ENCODE measurements at regions not wholly inside any gene's neighbourhood (a gene's known extent, or its start where the extent isn't known, plus 50 kb on each side); places are given as distances from the start of the nearest gene placed in this dataset.

DNA sequence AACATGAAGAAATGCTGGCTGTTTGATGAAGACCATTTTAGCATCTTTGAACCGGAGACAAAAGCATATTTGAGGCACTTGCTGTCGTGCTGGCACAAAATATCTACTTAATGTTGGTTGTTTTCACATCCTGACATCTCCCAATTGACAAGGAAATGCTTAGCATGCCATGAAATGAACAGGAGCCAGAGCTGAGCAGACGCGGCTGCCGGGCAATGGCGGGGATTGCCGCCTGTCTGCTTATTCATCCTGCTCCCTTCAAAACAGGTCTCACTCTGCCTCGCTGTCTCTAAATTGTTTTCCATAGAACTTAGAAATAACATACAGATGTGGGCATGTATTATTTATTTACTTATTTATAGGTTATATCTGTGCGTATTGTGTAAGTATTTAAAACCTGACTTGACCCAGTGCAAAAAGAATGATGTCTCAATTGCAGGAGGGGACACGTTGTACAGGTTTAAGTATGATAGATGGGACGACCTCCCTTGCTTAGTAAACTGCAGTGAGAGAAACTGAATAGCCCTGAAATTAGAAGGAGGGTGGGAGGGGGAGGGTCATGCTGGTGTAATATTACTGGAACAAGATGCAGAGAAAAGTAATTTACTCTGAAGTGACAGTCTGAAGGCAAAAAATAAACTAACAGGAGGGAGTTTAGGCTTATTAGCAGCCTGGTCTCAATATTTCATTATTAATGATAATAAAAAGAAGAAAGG is 590.4 kb upstream of the PLXNA2 start:
- H3K27ac ChIP-seq: no peak overlapping the region
- no peaks in the 10 kb centered on the region for H3K9me3 ChIP-seq
- TF ChIP-seq POLR2A (IDR thresholded peaks at IDR 0.05) (no peak), EP300 (IDR thresholded peaks at IDR 0.05; ENCODE audit: low read depth) (no peak)
- H3K36me3 ChIP-seq: no peaks in the 10 kb centered on the region
- H3K4me3 ChIP-seq: no peak overlapping the region
- in situ Hi-C loops (cut with MboI; ENCODE audit: low pct_ligation_motif_present in 1 of 4, low pct_unique_long_range_greater_than_20kb in 1 of 4, low sequenced_read_pairs in 3 of 4) (no loop called here), intact Hi-C loops (cut with DNase I; ENCODE audit: low total_unique reads) (no loop called here)
- H3K4me1 ChIP-seq: no peaks in the 10 kb centered on the region
- DNase-seq: no peak
- no peaks in the 10 kb centered on the region for H3K27me3 ChIP-seq
- 37 to 50% methylated on average over 11 of the region's 11 CpGs for WGBS, 2 donors (ENCODE audit: low coverage in 1 of 2)

DNA sequence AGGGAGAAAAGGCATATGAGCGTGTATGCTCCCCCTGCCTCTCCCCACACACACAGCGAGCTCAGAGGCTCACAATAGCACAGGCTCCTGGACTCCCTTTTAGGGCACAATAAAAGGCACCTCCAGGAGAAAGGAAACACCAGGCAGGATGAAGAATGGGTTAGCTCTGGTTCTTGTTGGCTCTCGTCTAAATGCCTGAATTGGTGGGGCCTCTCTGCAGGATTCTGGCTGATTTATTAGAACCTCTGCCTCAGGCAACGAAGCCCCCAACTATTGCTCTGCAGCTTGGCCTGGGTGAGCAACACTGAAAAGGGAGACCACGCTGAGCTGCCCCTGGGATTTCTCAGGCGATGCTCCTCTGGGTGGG is 590.9 kb upstream of the PLXNA2 start:
- H3K4me3 ChIP-seq: no peak overlapping the region

DNA sequence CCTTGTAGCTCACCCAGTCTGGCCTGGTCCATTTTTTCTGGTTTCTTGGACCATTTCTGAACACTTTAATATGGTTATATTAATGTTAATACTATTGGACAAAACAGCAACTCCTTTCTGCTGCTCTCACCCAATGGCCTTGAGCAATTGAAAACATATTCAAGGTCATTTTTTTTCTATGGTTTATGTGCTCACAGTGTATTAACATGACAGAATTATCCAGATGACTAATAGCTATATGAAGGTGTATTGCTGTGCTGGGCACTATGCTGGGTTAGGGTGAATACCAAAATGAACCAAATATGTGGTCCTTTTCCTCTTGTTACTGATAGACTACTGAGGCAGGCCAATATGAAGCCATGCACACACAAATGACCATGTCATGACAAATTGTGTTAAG is 591.6 kb upstream of the PLXNA2 start:
- H3K27ac ChIP-seq: no peak overlapping the region
- in situ Hi-C loops (cut with MboI; ENCODE audit: low pct_ligation_motif_present in 1 of 4, low pct_unique_long_range_greater_than_20kb in 1 of 4, low sequenced_read_pairs in 3 of 4): no loop called here
- DNase-seq: no peak
- intact Hi-C loops (cut with DNase I; ENCODE audit: low total_unique reads): no loop called here
- TF ChIP-seq POLR2A (IDR thresholded peaks at IDR 0.05) (no peak), POLR2AphosphoS5 (IDR thresholded peaks at IDR 0.05) (no peak), EP300 (IDR thresholded peaks at IDR 0.05; ENCODE audit: low read depth) (no peak)
- TF ChIP-seq, protein P1, sequence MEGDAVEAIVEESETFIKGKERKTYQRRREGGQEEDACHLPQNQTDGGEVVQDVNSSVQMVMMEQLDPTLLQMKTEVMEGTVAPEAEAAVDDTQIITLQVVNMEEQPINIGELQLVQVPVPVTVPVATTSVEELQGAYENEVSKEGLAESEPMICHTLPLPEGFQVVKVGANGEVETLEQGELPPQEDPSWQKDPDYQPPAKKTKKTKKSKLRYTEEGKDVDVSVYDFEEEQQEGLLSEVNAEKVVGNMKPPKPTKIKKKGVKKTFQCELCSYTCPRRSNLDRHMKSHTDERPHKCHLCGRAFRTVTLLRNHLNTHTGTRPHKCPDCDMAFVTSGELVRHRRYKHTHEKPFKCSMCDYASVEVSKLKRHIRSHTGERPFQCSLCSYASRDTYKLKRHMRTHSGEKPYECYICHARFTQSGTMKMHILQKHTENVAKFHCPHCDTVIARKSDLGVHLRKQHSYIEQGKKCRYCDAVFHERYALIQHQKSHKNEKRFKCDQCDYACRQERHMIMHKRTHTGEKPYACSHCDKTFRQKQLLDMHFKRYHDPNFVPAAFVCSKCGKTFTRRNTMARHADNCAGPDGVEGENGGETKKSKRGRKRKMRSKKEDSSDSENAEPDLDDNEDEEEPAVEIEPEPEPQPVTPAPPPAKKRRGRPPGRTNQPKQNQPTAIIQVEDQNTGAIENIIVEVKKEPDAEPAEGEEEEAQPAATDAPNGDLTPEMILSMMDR (IDR thresholded peaks at IDR 0.05): no peak
- no peaks in the 10 kb centered on the region for H3K27me3 ChIP-seq
- no peaks in the 10 kb centered on the region for H3K4me1 ChIP-seq
- no peaks in the 10 kb centered on the region for H3K36me3 ChIP-seq
- H3K9me3 ChIP-seq: no peaks in the 10 kb centered on the region
- H3K4me3 ChIP-seq: no peak overlapping the region

More for the DNA sequence above, 590.9 kb upstream of the PLXNA2 start:
- DNase-seq: no peak
- Histone ChIP-seq H3K27me3 (no peaks in the 10 kb centered on the region), H3K9me3 (no peaks in the 10 kb centered on the region), H3K36me3 (no peaks in the 10 kb centered on the region), H3K27ac (no peak overlapping the region), H3K4me1 (no peaks in the 10 kb centered on the region)
- no peak for TF ChIP-seq POLR2A (IDR thresholded peaks at IDR 0.05)
- TF ChIP-seq POLR2AphosphoS5 (IDR thresholded peaks at IDR 0.05): no peak
- no peak for TF ChIP-seq EP300 (IDR thresholded peaks at IDR 0.05; ENCODE audit: low read depth)
- TF ChIP-seq, protein P1 (IDR thresholded peaks at IDR 0.05): no peak
- intact Hi-C loops (cut with DNase I; ENCODE audit: low total_unique reads) (no loop called here), in situ Hi-C loops (cut with MboI; ENCODE audit: low pct_ligation_motif_present in 1 of 4, low pct_unique_long_range_greater_than_20kb in 1 of 4, low sequenced_read_pairs in 3 of 4) (no loop called here)
- 73 to 77% methylated on average over 3 to 6 of the region's 6 CpGs for WGBS, 2 donors (ENCODE audit: low coverage in 1 of 2)

DNA sequence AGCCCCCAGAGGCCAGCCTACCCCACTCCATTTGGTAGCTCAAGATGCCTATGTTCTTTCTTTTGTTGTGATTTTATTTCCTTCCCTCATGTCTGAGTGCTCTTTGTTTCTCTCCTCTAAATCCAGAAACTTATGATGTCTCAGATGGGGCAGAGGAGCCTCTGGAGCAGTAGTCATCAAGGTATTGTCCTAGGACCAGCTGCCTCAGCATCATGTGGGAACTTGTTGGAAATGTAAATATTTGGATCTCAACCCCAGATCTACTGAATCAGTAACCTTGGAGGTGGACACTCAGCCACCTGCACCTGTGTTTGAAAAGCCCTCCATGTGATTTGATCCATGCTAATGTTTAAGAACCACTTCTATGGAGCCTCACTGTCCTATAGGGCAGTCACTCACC is 593.1 kb upstream of the PLXNA2 start:
- Histone ChIP-seq H3K27ac (no peak overlapping the region), H3K4me1 (no peaks in the 10 kb centered on the region), H3K4me3 (no peak overlapping the region), H3K9me3 (no peaks in the 10 kb centered on the region), H3K27me3 (no peaks in the 10 kb centered on the region), H3K36me3 (no peaks in the 10 kb centered on the region)
- no peak for DNase-seq
- intact Hi-C loops (cut with DNase I; ENCODE audit: low total_unique reads): no loop called here
- no peak for TF ChIP-seq EP300 (IDR thresholded peaks at IDR 0.05; ENCODE audit: low read depth)
- TF ChIP-seq POLR2A (IDR thresholded peaks at IDR 0.05): no peak
- in situ Hi-C loops (cut with MboI; ENCODE audit: low pct_ligation_motif_present in 1 of 4, low pct_unique_long_range_greater_than_20kb in 1 of 4, low sequenced_read_pairs in 3 of 4): no loop called here

DNA sequence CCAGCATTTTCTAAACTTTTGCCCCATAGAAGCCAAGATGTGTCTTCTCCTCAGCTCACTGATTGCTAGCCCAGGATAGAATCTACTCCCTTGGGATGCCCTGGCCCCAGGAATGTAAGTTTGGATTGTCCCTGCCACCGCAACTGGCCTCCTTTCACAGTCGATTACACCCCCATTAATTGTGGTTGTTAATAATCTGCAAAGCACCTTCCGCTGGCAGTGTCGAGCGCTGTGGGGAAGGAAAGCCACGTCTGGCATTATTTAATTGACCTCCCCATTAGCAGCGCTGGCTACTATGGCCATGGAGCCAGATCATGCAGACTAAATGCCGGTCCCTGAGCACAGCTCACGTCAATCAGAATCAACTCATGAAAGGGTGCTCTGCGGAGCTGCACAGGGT is 597.3 kb upstream of the PLXNA2 start:
- no peak for DNase-seq
- WGBS, 2 donors (ENCODE audit: low coverage in 1 of 2): 85 to 90% methylated on average over 5 to 10 of the region's 10 CpGs
- Histone ChIP-seq H3K27ac (no peak overlapping the region), H3K27me3 (no peaks in the 10 kb centered on the region), H3K36me3 (no peaks in the 10 kb centered on the region), H3K9me3 (no peaks in the 10 kb centered on the region), H3K4me1 (no peaks in the 10 kb centered on the region), H3K4me3 (no peak overlapping the region)
- intact Hi-C loops (cut with DNase I; ENCODE audit: low total_unique reads) (no loop called here), in situ Hi-C loops (cut with MboI; ENCODE audit: low pct_ligation_motif_present in 1 of 4, low pct_unique_long_range_greater_than_20kb in 1 of 4, low sequenced_read_pairs in 3 of 4) (no loop called here)
- no peak for TF ChIP-seq EP300 (IDR thresholded peaks at IDR 0.05; ENCODE audit: low read depth)
- no peak for TF ChIP-seq POLR2AphosphoS5 (IDR thresholded peaks at IDR 0.05)
- no peak for TF ChIP-seq POLR2A (IDR thresholded peaks at IDR 0.05)

DNA sequence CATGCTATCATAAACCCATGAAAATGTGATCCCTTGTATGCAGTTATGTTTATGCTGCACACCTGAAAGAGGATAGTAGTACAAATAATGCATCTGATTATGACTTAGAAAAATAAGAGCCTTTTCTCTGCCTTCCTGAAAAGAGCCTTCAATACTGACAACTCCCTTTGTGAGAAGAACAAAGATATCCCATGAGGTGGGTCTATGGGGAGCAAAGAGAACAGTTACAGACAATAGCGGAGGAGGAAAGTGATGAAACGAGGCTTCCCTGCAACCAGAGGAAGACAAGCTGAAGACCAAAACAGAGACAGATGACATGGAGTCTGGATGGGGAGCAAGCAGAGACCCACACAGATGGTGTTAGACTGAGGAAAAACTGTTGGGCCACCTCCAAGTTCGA is 598.3 kb upstream of the PLXNA2 start:
- no peak overlapping the region for H3K4me3 ChIP-seq
- no peaks in the 10 kb centered on the region for H3K9me3 ChIP-seq
- H3K36me3 ChIP-seq: no peaks in the 10 kb centered on the region
- no peak for DNase-seq
- no peak overlapping the region for H3K27ac ChIP-seq
- intact Hi-C loops (cut with DNase I; ENCODE audit: low total_unique reads) (no loop called here), in situ Hi-C loops (cut with MboI; ENCODE audit: low pct_ligation_motif_present in 1 of 4, low pct_unique_long_range_greater_than_20kb in 1 of 4, low sequenced_read_pairs in 3 of 4) (no loop called here)
- 81 to 84% methylated on average over 3 of the region's 3 CpGs for WGBS, 2 donors (ENCODE audit: low coverage in 1 of 2)
- no peaks in the 10 kb centered on the region for H3K4me1 ChIP-seq
- TF ChIP-seq POLR2AphosphoS5 (IDR thresholded peaks at IDR 0.05): no peak
- TF ChIP-seq, protein P1 (IDR thresholded peaks at IDR 0.05): no peak
- TF ChIP-seq EP300 (IDR thresholded peaks at IDR 0.05; ENCODE audit: low read depth): no peak
- no peak for TF ChIP-seq POLR2A (IDR thresholded peaks at IDR 0.05)
- H3K27me3 ChIP-seq: no peaks in the 10 kb centered on the region
